ENCODE measurements at regions not wholly inside any gene's neighbourhood (a gene's known extent, or its start where the extent isn't known, plus 50 kb on each side); places are given as distances from the start of the nearest gene placed in this dataset.

DNA sequence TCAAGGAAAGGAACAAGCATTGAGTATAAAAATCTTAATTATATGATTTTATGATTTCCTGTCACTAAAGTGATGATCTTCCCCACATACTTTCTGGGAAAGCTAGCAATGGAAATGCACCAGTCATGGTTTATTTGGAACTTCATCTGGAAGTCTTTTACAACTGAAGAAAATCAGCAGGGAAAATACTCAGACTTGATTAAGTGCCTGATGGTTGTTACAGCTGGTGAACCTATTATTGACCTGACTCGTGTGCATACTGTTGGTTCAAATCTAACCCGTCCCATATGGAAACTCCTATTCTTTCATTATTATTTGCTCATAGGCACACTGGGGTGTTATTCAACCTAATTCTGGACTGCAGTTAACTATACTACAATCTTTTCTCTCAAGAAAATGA is 701.8 kb upstream of the CCDC54 start:
- no peak for DNase-seq (ENCODE audit: low spot score)
- Mint-ChIP-seq H3K9me3 (ENCODE audit: unreplicated experiment) (no peaks in the 10 kb centered on the region), H3K27me3 (ENCODE audit: unreplicated experiment) (no peaks in the 10 kb centered on the region), H3K4me1 (ENCODE audit: unreplicated experiment) (no peaks in the 10 kb centered on the region), H3K4me3 (ENCODE audit: unreplicated experiment) (no peak overlapping the region), H3K36me3 (ENCODE audit: low read depth, unreplicated experiment) (no peaks in the 10 kb centered on the region), H3K27ac (ENCODE audit: unreplicated experiment) (no peak overlapping the region)
- TF ChIP-seq, protein P1, sequence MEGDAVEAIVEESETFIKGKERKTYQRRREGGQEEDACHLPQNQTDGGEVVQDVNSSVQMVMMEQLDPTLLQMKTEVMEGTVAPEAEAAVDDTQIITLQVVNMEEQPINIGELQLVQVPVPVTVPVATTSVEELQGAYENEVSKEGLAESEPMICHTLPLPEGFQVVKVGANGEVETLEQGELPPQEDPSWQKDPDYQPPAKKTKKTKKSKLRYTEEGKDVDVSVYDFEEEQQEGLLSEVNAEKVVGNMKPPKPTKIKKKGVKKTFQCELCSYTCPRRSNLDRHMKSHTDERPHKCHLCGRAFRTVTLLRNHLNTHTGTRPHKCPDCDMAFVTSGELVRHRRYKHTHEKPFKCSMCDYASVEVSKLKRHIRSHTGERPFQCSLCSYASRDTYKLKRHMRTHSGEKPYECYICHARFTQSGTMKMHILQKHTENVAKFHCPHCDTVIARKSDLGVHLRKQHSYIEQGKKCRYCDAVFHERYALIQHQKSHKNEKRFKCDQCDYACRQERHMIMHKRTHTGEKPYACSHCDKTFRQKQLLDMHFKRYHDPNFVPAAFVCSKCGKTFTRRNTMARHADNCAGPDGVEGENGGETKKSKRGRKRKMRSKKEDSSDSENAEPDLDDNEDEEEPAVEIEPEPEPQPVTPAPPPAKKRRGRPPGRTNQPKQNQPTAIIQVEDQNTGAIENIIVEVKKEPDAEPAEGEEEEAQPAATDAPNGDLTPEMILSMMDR (IDR thresholded peaks at IDR 0.05; ENCODE audit: unreplicated experiment), result no peak

DNA sequence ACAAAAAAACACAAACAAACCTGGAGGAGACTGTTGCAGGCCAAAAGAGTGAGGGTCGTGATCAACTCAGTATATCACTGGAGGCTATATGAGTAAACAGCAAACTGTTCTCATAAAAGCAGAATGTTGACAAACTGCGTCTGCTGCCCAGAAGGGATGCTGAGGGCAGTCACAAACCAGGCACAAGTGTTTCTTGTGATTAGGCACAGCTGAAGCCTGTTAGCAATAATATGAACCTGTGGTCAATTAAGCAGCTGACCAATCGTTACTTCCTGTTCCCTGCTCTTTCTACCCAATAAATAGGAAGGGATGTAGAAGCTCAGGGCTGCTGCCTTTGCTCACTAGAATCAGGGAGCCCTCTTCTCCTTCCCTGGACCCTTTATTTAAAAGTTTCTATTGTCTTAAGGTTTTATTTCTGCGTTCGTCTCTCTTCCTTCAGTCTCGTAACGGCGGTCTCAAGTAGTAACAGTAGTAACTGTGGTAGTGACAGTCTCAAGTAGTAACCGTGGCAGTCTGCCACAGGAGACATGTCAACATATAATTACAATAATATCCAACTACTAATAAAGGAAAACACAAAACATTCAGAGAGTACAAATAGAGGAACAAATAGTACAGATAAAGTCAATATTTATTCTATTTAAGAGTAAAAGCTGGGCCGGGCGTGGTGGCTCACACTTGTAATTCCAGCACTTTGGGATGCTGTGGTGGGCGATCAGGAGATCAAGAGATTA is 698.4 kb upstream of the CCDC54 start:
- H3K36me3 Mint-ChIP-seq (ENCODE audit: low read depth, unreplicated experiment), result no peaks in the 10 kb centered on the region
- H3K4me1 Mint-ChIP-seq (ENCODE audit: unreplicated experiment), result no peaks in the 10 kb centered on the region
- no peak overlapping the region for H3K27ac Mint-ChIP-seq (ENCODE audit: unreplicated experiment)
- DNase-seq (ENCODE audit: low spot score), result no peak
- H3K27me3 Mint-ChIP-seq (ENCODE audit: unreplicated experiment), result no peaks in the 10 kb centered on the region
- H3K9me3 Mint-ChIP-seq (ENCODE audit: unreplicated experiment), result no peaks in the 10 kb centered on the region
- no peak overlapping the region for H3K4me3 Mint-ChIP-seq (ENCODE audit: unreplicated experiment)
- TF ChIP-seq, protein P1 (IDR thresholded peaks at IDR 0.05; ENCODE audit: unreplicated experiment), result no peak

DNA sequence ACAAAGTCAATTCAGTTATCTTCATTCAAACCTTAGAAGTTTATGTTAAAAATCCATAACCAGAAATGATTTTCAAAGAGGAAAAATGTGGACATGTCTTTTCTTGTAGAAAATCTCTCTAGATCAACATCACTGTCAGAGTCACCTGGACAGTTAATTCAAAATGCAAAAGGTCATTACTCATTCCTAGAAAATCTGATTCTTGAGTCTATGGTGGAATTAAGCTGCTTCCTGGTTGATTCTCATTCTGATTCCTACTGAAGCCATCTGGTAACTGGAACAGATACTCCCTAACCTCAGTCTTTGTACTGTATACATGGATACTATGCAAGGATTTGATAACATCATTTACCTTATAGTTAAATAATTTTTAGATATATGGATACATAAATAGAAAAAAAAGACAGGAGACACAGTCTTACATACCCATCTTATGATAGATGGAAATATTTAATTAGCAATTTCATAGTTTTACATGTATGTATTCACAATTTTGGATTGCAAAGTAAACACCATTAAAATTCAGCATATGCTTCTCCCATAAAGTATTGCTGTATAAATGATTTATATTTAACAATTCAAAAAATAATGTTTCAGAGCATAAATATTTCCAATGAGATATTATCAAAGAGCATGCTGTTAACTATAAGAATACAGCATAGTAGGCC is 693.2 kb upstream of the CCDC54 start:
- no peak overlapping the region for H3K27ac Mint-ChIP-seq (ENCODE audit: unreplicated experiment)
- H3K4me3 Mint-ChIP-seq (ENCODE audit: unreplicated experiment), result no peak overlapping the region
- no peaks in the 10 kb centered on the region for H3K4me1 Mint-ChIP-seq (ENCODE audit: unreplicated experiment)
- no peak for DNase-seq (ENCODE audit: low spot score)
- TF ChIP-seq, protein P1 (IDR thresholded peaks at IDR 0.05; ENCODE audit: unreplicated experiment), result no peak
- H3K9me3 Mint-ChIP-seq (ENCODE audit: unreplicated experiment), result no peaks in the 10 kb centered on the region
- no peaks in the 10 kb centered on the region for H3K27me3 Mint-ChIP-seq (ENCODE audit: unreplicated experiment)
- no peaks in the 10 kb centered on the region for H3K36me3 Mint-ChIP-seq (ENCODE audit: low read depth, unreplicated experiment)

DNA sequence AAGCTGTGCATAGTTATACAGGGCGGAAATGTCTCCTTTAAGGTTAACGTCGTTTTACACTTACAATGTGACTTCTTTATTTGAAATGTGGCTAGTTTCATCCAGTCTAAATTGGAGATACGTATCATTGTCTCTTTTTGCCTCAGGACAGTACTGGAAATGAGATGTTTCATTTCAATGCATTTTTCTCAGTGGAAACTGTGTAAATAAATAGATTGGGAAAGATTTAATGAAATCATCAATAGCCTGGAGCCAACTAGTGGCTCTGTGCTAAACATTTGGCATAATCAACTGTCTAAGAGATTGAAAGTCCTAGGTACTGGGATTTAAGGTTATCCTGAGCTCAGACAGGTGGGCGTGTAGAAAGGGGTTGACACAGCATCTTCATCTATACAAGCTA is 691.5 kb upstream of the CCDC54 start:
- no peak overlapping the region for H3K4me3 Mint-ChIP-seq (ENCODE audit: unreplicated experiment)
- H3K27me3 Mint-ChIP-seq (ENCODE audit: unreplicated experiment), result no peaks in the 10 kb centered on the region
- H3K9me3 Mint-ChIP-seq (ENCODE audit: unreplicated experiment), result no peaks in the 10 kb centered on the region
- no peaks in the 10 kb centered on the region for H3K36me3 Mint-ChIP-seq (ENCODE audit: low read depth, unreplicated experiment)
- H3K27ac Mint-ChIP-seq (ENCODE audit: unreplicated experiment), result no peak overlapping the region
- DNase-seq (ENCODE audit: low spot score), result no peak
- no peaks in the 10 kb centered on the region for H3K4me1 Mint-ChIP-seq (ENCODE audit: unreplicated experiment)
- TF ChIP-seq, protein P1 (IDR thresholded peaks at IDR 0.05; ENCODE audit: unreplicated experiment), result no peak

DNA sequence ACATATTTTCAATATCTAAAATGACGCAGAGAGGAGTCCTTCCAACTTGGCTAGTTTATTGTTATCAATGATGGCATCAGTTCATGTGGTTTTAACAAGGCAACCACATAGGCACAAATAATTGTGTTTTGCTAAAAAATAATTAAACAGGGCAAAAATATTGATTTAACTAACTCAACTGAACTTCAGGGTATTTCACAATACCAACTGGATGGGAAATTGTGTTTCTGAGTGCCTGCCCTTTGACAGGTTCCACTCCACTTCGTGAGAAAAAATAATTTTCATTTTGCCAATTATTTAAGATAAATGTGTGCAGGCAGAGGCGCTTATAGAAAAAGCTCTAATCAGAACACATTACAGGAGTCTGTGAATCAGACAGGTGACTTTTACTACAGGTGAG is 689.3 kb upstream of the CCDC54 start:
- TF ChIP-seq, protein P1 (IDR thresholded peaks at IDR 0.05; ENCODE audit: unreplicated experiment), result no peak
- H3K27ac Mint-ChIP-seq (ENCODE audit: unreplicated experiment), result no peak overlapping the region
- no peak for DNase-seq (ENCODE audit: low spot score)
- no peaks in the 10 kb centered on the region for H3K27me3 Mint-ChIP-seq (ENCODE audit: unreplicated experiment)
- peaks cover 5% of the 10 kb centered on the region for H3K4me1 Mint-ChIP-seq (ENCODE audit: unreplicated experiment)
- no peaks in the 10 kb centered on the region for H3K9me3 Mint-ChIP-seq (ENCODE audit: unreplicated experiment)
- H3K4me3 Mint-ChIP-seq (ENCODE audit: unreplicated experiment), result no peak overlapping the region
- no peaks in the 10 kb centered on the region for H3K36me3 Mint-ChIP-seq (ENCODE audit: low read depth, unreplicated experiment)

Measured in endothelial cell (in vitro differentiated cells).